ENCODE measurements at regions not wholly inside any gene's neighbourhood (a gene's known extent, or its start where the extent isn't known, plus 50 kb on each side); places are given as distances from the start of the nearest gene placed in this dataset.
"Not testable (repeated sequence)": the region's sequence is repeated elsewhere in the genome, so short reads cannot be mapped to it uniquely, and the experiment has no call there.

DNA sequence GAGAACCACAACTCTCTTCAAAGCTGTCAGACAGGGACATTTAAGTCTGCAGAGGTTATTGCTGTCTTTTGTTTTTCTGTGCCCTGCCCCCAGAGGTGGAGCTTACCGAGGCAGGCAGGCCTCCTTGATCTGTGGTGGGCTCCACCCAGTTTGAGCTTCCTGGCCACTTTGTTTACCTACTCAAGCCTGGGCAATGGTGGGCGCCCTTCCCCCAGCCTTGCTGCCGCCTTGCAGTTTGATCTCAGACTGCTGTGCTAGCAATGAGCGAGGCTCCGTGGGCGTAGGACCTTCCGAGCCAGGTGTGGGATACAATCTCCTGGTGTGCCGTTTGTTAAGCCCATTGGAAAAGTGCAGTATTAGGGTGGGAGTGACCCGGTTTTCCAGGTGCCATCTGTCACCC, 822.1 kb downstream of the KCNMA1 start:
- TF ChIP-seq, protein P1, sequence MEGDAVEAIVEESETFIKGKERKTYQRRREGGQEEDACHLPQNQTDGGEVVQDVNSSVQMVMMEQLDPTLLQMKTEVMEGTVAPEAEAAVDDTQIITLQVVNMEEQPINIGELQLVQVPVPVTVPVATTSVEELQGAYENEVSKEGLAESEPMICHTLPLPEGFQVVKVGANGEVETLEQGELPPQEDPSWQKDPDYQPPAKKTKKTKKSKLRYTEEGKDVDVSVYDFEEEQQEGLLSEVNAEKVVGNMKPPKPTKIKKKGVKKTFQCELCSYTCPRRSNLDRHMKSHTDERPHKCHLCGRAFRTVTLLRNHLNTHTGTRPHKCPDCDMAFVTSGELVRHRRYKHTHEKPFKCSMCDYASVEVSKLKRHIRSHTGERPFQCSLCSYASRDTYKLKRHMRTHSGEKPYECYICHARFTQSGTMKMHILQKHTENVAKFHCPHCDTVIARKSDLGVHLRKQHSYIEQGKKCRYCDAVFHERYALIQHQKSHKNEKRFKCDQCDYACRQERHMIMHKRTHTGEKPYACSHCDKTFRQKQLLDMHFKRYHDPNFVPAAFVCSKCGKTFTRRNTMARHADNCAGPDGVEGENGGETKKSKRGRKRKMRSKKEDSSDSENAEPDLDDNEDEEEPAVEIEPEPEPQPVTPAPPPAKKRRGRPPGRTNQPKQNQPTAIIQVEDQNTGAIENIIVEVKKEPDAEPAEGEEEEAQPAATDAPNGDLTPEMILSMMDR (IDR thresholded peaks at IDR 0.05), result not testable (repeated sequence)
- not testable (repeated sequence) for TF ChIP-seq POLR2A (IDR thresholded peaks at IDR 0.05)

Measured in testis (tissue), 2 donors.